Bronchial epithelial cell (primary cell): ENCODE measurements at regions not wholly inside any gene's neighbourhood (a gene's known extent, or its start where the extent isn't known, plus 50 kb on each side); places are given as distances from the start of the nearest gene placed in this dataset.
"Not testable (repeated sequence)": the region's sequence is repeated elsewhere in the genome, so short reads cannot be mapped to it uniquely, and the experiment has no call there.

Source experiments
- DNase-seq: peaks from one replicate; pipeline ENCODE4 v3.0.0-alpha.2; 2010; ENCODE audit warnings: low read depth
- FAIRE-seq: peaks from 2 replicates; lab custom pipeline; 2011; peaks lifted over from hg19 to GRCh38; lab: Jason Lieb, UNC
- H3K27me3 ChIP-seq: 2 replicates; pipeline ENCODE4 v1.5.1; 2011; ENCODE audit warnings: low read length; ENCODE audit not compliant: control insufficient read depth, insufficient read depth
- H3K36me3 ChIP-seq: 2 replicates; pipeline ENCODE4 v1.5.1; 2011; ENCODE audit warnings: low read length; ENCODE audit not compliant: control insufficient read depth, insufficient read depth
- H3K4me3 ChIP-seq: 2 replicates; pipeline ENCODE4 v1.5.1; 2011; ENCODE audit warnings: mild to moderate bottlenecking, low read depth, low read length, control low read depth
- TF ChIP-seq, protein P1 (sequence below): IDR thresholded peaks from 2 replicates; pipeline ENCODE4 v1.5.1; 2011; ENCODE audit warnings: mild to moderate bottlenecking, moderate library complexity, low read length, control low read depth, inconsistent platforms; ENCODE audit not compliant: insufficient read depth, severe bottlenecking

DNA sequence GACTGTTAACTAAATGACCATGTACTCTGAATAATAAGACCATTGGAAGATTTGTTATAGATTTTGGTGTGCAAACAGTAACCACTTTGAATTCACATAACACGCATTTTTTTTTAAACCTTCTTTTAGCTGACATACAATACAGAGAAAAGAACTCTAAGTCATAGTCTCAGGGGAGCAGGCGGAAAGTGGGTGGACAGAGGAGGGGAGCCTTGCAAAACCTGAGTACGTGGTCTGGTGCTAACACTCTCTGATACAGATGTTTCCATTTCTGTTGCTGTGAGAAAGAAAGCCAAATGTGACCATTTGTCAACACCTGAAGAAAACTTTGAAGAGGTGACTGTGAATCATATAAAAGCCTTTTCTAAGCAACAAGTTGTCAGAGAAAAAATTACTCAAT lies 151.8 kb upstream of the GCFC2 start:
- FAIRE-seq, result no peak
- Histone ChIP-seq H3K36me3 (no peaks in the 10 kb centered on the region), H3K4me3 (no peak overlapping the region), H3K27me3 (no peaks in the 10 kb centered on the region)
- DNase-seq, result no peak
- TF ChIP-seq, protein P1, sequence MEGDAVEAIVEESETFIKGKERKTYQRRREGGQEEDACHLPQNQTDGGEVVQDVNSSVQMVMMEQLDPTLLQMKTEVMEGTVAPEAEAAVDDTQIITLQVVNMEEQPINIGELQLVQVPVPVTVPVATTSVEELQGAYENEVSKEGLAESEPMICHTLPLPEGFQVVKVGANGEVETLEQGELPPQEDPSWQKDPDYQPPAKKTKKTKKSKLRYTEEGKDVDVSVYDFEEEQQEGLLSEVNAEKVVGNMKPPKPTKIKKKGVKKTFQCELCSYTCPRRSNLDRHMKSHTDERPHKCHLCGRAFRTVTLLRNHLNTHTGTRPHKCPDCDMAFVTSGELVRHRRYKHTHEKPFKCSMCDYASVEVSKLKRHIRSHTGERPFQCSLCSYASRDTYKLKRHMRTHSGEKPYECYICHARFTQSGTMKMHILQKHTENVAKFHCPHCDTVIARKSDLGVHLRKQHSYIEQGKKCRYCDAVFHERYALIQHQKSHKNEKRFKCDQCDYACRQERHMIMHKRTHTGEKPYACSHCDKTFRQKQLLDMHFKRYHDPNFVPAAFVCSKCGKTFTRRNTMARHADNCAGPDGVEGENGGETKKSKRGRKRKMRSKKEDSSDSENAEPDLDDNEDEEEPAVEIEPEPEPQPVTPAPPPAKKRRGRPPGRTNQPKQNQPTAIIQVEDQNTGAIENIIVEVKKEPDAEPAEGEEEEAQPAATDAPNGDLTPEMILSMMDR, result no peak

DNA sequence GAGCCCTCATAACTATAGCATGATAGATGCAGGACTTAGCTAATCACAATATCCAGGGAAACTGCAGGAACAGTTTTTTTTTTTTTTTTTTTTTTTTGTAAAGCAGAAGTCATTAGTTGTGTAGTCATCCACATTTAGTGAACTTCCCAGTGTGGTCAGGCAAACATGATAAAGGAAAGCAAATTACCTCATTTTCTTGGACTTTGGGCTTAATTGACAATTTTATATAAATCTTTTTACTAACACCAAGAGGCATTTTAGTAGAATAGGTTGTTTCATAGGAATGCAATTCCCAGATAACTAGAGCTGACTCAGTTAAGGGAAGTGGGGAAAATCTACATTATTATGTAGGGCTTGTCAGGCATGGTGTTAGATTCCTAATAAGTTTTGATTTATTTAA lies 142.7 kb upstream of the GCFC2 start:
- TF ChIP-seq, protein P1, result no peak
- no peak for DNase-seq
- no peaks in the 10 kb centered on the region for H3K36me3 ChIP-seq
- H3K4me3 ChIP-seq, result no peak overlapping the region
- no peaks in the 10 kb centered on the region for H3K27me3 ChIP-seq
- no peak for FAIRE-seq

DNA sequence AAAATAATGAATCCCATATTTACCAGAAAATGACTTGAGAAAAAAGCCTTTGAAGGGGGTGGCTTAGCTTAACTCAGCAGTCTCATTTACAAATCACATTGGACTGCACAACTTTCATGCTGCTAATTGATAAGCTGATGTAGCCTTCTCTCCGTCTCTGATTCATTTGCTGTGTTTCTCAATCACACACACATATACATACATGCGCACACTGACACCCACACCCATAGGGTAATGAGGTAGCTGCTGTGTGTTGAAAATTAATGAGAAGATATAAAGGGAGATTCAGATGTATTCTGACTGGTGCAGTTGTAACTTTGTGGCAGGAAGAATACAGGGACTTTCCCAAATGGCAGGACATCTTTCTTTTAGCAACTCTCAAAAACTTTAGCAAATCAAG lies 141.9 kb upstream of the GCFC2 start:
- TF ChIP-seq, protein P1, result no peak
- H3K36me3 ChIP-seq, result no peaks in the 10 kb centered on the region
- DNase-seq, result no peak
- no peak overlapping the region for H3K4me3 ChIP-seq
- no peaks in the 10 kb centered on the region for H3K27me3 ChIP-seq
- FAIRE-seq, result no peak

DNA sequence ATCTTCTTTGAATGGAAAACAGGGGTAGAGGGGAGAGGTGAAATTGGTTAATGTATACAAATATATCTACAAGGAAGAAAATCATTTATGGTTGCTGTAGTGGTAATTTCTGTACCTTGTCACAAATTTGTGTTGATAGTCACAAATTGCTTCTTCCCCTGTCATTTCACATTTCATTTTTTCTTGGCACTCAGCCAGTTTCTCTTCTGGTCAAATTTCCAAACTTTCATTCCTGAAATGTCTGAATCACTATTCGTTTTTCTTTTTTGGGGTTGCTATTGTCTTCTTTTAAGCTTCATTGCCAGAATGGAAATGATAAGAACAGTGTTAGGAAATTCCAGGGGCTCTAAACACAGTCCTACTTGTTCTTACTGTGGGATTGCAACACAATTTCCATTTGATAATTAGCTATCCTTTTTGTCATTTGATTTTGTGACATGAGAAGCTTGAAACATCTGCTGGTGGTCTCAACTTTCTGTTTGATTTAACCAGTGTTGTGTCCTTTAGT lies 136.0 kb upstream of the GCFC2 start:
- Histone ChIP-seq H3K36me3 (no peaks in the 10 kb centered on the region), H3K4me3 (no peak overlapping the region), H3K27me3 (no peaks in the 10 kb centered on the region)
- DNase-seq (no peak), FAIRE-seq (no peak)
- TF ChIP-seq, protein P1, result no peak

DNA sequence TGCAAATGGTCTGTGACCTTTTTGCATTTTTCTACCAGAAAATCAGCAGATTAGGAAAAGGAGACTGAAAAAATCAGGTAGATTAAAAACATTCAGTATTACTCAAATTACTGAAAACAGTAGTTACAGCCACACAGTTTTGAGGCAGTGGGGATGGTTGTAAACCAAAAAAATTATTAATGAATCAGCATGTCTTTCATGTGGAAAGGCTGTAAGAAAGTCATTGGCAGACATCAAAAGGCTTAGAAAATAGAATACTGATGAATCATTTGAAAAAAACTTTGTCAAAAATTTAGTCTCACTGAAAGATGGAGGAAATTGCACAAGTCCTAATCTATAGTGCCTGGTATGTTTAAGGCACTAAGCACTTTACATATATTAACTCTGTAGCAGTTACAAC lies 133.9 kb upstream of the GCFC2 start:
- no peaks in the 10 kb centered on the region for H3K36me3 ChIP-seq

DNA sequence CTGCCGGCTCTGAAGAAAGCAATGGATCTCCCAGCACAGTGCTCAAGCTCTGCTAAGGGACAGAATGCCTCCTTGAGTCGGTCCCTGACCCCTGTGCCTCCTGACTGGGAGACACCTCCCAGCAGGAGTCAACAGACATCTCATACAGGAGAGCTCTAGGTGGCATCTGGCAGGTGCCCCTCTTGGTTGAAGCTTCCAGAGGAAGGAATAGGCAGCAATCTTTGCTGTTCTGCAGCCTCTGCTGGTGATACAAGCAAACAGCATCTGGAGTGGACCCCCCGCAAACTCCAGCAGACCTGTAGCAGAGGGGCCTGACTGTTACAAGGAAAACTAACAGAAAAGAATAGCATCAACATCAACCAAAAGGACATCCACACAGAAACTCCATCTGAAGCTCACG lies 123.9 kb upstream of the GCFC2 start:
- H3K27me3 ChIP-seq, H3K36me3 ChIP-seq, FAIRE-seq, DNase-seq, H3K4me3 ChIP-seq: not testable (repeated sequence)

More for the DNA sequence above, 133.9 kb upstream of the GCFC2 start:
- H3K4me3 ChIP-seq, result no peak overlapping the region
- FAIRE-seq, result no peak
- TF ChIP-seq, protein P1, result no peak
- peak; percentile 49 for DNase-seq
- no peaks in the 10 kb centered on the region for H3K27me3 ChIP-seq
